Kidney epithelial cell (primary cell): ENCODE measurements at regions not wholly inside any gene's neighbourhood (a gene's known extent, or its start where the extent isn't known, plus 50 kb on each side); places are given as distances from the start of the nearest gene placed in this dataset.

Experiments
- DNase-seq: peaks from one replicate; pipeline ENCODE4 v3.0.0-alpha.2; 2010; ENCODE audit warnings: low read depth
- H3K27me3 ChIP-seq: 2 replicates; pipeline ENCODE4 v1.6.0; 2011; ENCODE audit warnings: low read length; ENCODE audit not compliant: control insufficient read depth, insufficient read depth
- H3K36me3 ChIP-seq: 2 replicates; pipeline ENCODE4 v1.5.1; 2011; ENCODE audit warnings: low read length; ENCODE audit not compliant: control insufficient read depth, insufficient read depth
- H3K4me3 ChIP-seq: 2 replicates; pipeline ENCODE4 v1.5.1; 2011; ENCODE audit warnings: low read depth, mild to moderate bottlenecking, control low read depth, low read length
- TF ChIP-seq, protein P1 (sequence below): IDR thresholded peaks from 2 replicates; pipeline ENCODE4 v1.5.1; 2011; ENCODE audit warnings: mild to moderate bottlenecking, moderate library complexity, low read length, control low read depth, inconsistent platforms; ENCODE audit not compliant: insufficient read depth, poor library complexity, severe bottlenecking

DNA sequence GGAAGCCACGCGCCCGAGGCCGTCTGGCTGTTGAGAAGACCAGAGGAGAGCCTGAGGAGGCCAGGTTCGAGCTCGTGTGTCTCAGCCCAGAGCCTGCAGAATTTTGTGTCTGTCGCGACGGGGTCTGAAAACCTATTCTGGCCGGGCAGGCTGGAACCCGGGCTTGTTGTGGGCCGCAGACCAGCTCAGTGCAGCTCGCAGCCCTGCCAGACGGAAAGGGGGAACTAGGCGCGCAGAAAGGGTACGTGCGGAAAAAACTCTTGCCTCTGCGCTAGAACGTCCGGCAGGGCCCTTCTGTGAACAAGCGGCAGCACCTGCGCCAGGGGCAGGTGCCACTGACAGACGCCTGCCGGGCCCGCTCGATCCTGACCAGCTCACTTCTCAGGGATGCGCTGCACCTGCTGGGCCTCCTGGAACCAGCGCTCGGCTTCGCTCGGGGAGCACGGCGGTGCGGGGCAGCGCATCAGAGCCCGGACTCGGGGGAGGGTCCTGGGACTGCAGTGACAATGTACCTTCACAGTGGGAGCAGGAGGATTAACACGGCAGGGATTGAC lies 409.3 kb downstream of the BRD1 start:
- no peaks in the 10 kb centered on the region for H3K36me3 ChIP-seq
- no peaks in the 10 kb centered on the region for H3K27me3 ChIP-seq
- TF ChIP-seq, protein P1, sequence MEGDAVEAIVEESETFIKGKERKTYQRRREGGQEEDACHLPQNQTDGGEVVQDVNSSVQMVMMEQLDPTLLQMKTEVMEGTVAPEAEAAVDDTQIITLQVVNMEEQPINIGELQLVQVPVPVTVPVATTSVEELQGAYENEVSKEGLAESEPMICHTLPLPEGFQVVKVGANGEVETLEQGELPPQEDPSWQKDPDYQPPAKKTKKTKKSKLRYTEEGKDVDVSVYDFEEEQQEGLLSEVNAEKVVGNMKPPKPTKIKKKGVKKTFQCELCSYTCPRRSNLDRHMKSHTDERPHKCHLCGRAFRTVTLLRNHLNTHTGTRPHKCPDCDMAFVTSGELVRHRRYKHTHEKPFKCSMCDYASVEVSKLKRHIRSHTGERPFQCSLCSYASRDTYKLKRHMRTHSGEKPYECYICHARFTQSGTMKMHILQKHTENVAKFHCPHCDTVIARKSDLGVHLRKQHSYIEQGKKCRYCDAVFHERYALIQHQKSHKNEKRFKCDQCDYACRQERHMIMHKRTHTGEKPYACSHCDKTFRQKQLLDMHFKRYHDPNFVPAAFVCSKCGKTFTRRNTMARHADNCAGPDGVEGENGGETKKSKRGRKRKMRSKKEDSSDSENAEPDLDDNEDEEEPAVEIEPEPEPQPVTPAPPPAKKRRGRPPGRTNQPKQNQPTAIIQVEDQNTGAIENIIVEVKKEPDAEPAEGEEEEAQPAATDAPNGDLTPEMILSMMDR, result no peak
- no peak overlapping the region for H3K4me3 ChIP-seq
- DNase-seq, result no peak

DNA sequence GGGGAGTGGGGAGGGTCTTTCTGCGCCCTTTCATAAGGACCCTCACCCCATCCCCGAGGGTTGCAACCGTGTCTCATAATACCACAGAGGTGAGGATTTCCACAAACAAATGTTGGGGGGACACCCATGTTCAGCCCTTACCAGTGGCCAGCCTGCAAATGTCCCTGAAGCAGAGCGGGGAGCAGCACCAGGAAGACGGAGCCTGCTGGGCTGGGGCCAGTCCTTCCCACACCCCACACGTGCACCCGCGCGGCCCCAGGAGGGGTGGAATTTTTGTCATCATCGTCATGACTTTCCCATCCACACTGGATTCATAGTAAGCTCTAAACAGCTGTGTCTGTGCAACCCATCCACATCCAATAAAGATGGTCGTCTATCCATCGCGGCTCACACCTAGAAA lies 409.8 kb downstream of the BRD1 start:
- no peak for DNase-seq
- Histone ChIP-seq H3K36me3 (no peaks in the 10 kb centered on the region), H3K4me3 (no peak overlapping the region), H3K27me3 (no peaks in the 10 kb centered on the region)
- TF ChIP-seq, protein P1, result no peak

DNA sequence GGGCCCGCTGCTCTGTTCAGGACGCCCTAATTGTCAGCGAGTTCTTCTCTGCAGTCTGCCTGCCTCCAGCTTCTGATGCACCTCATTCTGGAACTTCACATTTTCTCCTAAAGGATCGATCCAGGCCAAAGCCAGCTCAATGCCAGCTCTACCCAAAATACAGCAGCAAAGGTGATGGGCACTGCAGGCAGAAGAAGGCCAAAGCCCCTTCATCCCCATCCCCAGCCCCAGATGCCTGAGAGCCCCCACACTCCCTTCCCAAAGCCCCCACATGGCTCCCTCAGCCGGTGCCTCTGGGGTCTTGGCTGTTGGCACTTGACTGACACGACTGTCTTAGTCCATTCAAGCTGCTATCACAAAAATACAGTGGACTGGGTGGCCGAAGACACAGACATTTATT lies 410.3 kb downstream of the BRD1 start:
- Histone ChIP-seq H3K36me3 (no peaks in the 10 kb centered on the region), H3K27me3 (no peaks in the 10 kb centered on the region), H3K4me3 (no peak overlapping the region)
- no peak for DNase-seq
- TF ChIP-seq, protein P1, result no peak

DNA sequence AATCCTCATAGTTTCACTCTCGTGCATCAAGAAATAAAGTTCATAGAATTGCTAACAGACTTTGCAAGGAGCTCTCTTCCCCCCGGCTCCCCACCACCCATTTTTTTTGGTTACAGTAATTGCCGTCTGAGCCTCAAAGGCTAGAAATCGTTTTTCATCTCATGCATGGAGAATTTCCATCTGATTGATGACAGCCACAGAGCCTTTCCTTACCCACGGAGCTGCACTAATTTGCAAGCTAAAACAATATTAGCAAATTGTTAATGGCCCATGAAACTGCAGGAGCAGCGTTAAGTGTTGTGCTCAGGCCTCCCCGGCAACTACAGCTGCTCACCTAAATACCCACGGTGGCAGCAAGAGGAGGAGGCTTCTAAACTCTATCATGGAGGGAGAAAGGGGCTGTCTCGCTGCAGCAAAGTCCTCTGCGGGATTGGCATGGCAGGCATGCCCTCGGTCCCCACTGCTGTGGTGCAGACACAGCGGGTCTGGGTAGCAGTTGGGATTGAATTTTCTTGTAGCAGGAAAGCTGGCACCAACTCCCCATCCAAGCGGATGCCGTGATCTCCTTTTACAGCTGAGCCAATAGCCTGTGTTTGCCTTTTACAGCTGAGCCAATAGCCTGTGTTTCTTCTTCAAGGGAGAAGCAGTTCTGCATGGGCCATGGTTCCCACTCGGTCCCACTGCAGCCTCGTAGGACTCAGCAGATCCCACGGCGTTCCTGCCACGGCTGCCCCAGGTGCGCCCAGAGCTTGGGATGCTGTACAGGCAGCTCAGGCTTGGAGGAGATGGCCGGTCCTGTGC lies 412.3 kb downstream of the BRD1 start:
- no peaks in the 10 kb centered on the region for H3K27me3 ChIP-seq
- no peak overlapping the region for H3K4me3 ChIP-seq
- no peak for DNase-seq
- H3K36me3 ChIP-seq, result no peaks in the 10 kb centered on the region
- TF ChIP-seq, protein P1, result no peak

- no peaks in the 10 kb centered on the region for H3K36me3 ChIP-seq
- no peaks in the 10 kb centered on the region for H3K27me3 ChIP-seq
- no peak overlapping the region for H3K4me3 ChIP-seq
- TF ChIP-seq, protein P1, result no peak
- no peak for DNase-seq
Observed at GRCh38 chr22:49413551-49413950, 414.1 kb downstream of the BRD1 start.
